ENCODE measurements at regions not wholly inside any gene's neighbourhood (a gene's known extent, or its start where the extent isn't known, plus 50 kb on each side); places are given as distances from the start of the nearest gene placed in this dataset.

GRCh38 chr6:839201-839600, 146.3 kb upstream of the EXOC2 start:
- TF ChIP-seq CTCF (IDR thresholded peaks at IDR 0.05) = no peak
- TF ChIP-seq EP300 (IDR thresholded peaks at IDR 0.05) = no peak

Measured in ovary (tissue), 3 donors.